ENCODE measurements at regions not wholly inside any gene's neighbourhood (a gene's known extent, or its start where the extent isn't known, plus 50 kb on each side); places are given as distances from the start of the nearest gene placed in this dataset.

DNA sequence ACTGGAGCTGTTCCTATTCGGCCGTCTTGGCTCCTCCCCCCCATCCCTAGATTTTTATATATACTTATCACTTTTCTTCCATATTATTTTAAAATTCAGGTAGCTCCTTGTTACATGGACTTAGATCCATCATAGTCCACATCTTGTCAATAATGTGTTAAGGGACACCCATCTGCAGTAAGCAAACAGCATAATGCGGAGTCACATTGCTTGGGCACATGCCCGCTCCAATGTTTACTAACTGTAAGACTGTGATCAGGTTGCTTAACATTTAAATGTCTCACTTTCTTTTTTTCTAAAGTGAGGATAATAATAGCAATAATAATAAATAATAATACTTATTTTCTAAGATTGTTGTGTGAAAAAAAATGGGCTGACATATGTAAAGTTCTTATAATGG is 303.2 kb upstream of the SOX14 start:
- no peaks in the 10 kb centered on the region for H3K9me3 ChIP-seq (ENCODE audit: low read length)
- no peaks in the 10 kb centered on the region for H3K9me2 ChIP-seq (ENCODE audit: low read depth, low read length)
- H3K4me1 ChIP-seq (ENCODE audit: insufficient read depth, low read length, severe bottlenecking), result no peaks in the 10 kb centered on the region
- no peak overlapping the region for H3K4me3 ChIP-seq (ENCODE audit: low read depth, low read length, poor library complexity, severe bottlenecking)
- TF ChIP-seq, protein P1, sequence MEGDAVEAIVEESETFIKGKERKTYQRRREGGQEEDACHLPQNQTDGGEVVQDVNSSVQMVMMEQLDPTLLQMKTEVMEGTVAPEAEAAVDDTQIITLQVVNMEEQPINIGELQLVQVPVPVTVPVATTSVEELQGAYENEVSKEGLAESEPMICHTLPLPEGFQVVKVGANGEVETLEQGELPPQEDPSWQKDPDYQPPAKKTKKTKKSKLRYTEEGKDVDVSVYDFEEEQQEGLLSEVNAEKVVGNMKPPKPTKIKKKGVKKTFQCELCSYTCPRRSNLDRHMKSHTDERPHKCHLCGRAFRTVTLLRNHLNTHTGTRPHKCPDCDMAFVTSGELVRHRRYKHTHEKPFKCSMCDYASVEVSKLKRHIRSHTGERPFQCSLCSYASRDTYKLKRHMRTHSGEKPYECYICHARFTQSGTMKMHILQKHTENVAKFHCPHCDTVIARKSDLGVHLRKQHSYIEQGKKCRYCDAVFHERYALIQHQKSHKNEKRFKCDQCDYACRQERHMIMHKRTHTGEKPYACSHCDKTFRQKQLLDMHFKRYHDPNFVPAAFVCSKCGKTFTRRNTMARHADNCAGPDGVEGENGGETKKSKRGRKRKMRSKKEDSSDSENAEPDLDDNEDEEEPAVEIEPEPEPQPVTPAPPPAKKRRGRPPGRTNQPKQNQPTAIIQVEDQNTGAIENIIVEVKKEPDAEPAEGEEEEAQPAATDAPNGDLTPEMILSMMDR (IDR thresholded peaks at IDR 0.05; ENCODE audit: low read length), result no peak
- TF ChIP-seq EZH2 (IDR thresholded peaks at IDR 0.05; ENCODE audit: borderline replicate concordance, low read length), result no peak
- H3K27ac ChIP-seq (ENCODE audit: low read depth, low read length, poor library complexity, severe bottlenecking), result no peak overlapping the region
- H3K36me3 ChIP-seq (ENCODE audit: insufficient read depth, low read length), result no peaks in the 10 kb centered on the region
- no peak overlapping the region for H2AFZ ChIP-seq (ENCODE audit: low read length)
- H3K9ac ChIP-seq (ENCODE audit: low read length), result no peak overlapping the region
- no peaks in the 10 kb centered on the region for H3K27me3 ChIP-seq (ENCODE audit: insufficient read depth, low read length)
- H3K4me2 ChIP-seq (ENCODE audit: low read length), result no peak overlapping the region
- H3K79me2 ChIP-seq (ENCODE audit: insufficient read depth, low read length), result no peaks in the 10 kb centered on the region
- H4K20me1 ChIP-seq (ENCODE audit: insufficient read depth, low read length), result no peaks in the 10 kb centered on the region
- no peaks in the 10 kb centered on the region for H3F3A ChIP-seq (ENCODE audit: insufficient read depth, low read length)

DNA sequence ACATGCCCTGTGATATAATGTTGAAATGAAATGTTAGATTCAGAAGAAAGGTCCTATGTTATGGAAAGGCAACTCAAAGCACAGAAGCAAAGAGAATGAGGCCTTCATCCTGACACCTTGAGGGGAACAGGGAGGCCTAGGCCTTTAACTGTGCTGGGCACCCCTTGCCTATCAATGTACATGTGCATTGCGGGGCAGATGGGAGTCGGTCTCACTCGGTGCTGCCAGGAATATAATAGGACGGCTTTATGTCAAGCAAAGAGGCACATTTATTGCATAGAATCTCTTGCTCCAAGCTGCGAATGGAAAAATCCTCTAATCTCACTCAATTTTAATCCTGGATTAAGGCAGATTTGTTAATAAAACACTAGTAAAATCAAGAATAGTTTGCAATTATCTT is 301.0 kb upstream of the SOX14 start:
- Histone ChIP-seq H3K9me3 (ENCODE audit: low read length) (no peaks in the 10 kb centered on the region), H3K79me2 (ENCODE audit: insufficient read depth, low read length) (no peaks in the 10 kb centered on the region), H3K9me2 (ENCODE audit: low read depth, low read length) (no peaks in the 10 kb centered on the region), H3K4me2 (ENCODE audit: low read length) (no peak overlapping the region), H3K4me3 (ENCODE audit: low read depth, low read length, poor library complexity, severe bottlenecking) (no peak overlapping the region), H4K20me1 (ENCODE audit: insufficient read depth, low read length) (no peaks in the 10 kb centered on the region), H3K36me3 (ENCODE audit: insufficient read depth, low read length) (no peaks in the 10 kb centered on the region), H3K4me1 (ENCODE audit: insufficient read depth, low read length, severe bottlenecking) (no peaks in the 10 kb centered on the region), H3F3A (ENCODE audit: insufficient read depth, low read length) (no peaks in the 10 kb centered on the region), H2AFZ (ENCODE audit: low read length) (no peak overlapping the region), H3K27ac (ENCODE audit: low read depth, low read length, poor library complexity, severe bottlenecking) (no peak overlapping the region), H3K27me3 (ENCODE audit: insufficient read depth, low read length) (no peaks in the 10 kb centered on the region), H3K9ac (ENCODE audit: low read length) (no peak overlapping the region)
- TF ChIP-seq, protein P1 (IDR thresholded peaks at IDR 0.05; ENCODE audit: low read length), result no peak
- no peak for TF ChIP-seq EZH2 (IDR thresholded peaks at IDR 0.05; ENCODE audit: borderline replicate concordance, low read length)

DNA sequence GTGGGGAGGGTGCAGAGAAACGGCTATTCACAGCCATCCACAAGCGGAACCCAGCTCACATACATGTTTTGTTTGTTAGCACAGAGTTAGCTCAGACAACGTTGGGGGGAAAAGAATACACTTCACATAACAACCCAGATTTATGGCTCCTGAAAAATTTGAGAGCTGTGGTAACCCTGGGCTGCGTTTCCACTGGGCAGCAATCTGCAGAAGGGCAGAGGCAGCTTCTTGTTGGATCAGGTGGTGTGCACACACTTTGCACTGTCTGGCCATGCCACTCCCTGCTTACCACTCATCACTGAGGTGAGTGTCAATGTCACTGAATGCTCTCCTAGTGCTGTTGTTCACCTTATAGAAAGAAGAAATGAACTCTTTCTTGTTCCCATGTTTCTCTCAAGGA is 299.8 kb upstream of the SOX14 start:
- Histone ChIP-seq H3K9ac (ENCODE audit: low read length) (no peak overlapping the region), H3K27me3 (ENCODE audit: insufficient read depth, low read length) (no peaks in the 10 kb centered on the region), H3K4me1 (ENCODE audit: insufficient read depth, low read length, severe bottlenecking) (no peaks in the 10 kb centered on the region), H3K79me2 (ENCODE audit: insufficient read depth, low read length) (no peaks in the 10 kb centered on the region), H4K20me1 (ENCODE audit: insufficient read depth, low read length) (no peaks in the 10 kb centered on the region), H3K4me3 (ENCODE audit: low read depth, low read length, poor library complexity, severe bottlenecking) (no peak overlapping the region), H3K36me3 (ENCODE audit: insufficient read depth, low read length) (no peaks in the 10 kb centered on the region), H3K9me3 (ENCODE audit: low read length) (no peaks in the 10 kb centered on the region), H3K4me2 (ENCODE audit: low read length) (no peak overlapping the region), H3K27ac (ENCODE audit: low read depth, low read length, poor library complexity, severe bottlenecking) (no peak overlapping the region), H2AFZ (ENCODE audit: low read length) (no peak overlapping the region), H3K9me2 (ENCODE audit: low read depth, low read length) (no peaks in the 10 kb centered on the region), H3F3A (ENCODE audit: insufficient read depth, low read length) (no peaks in the 10 kb centered on the region)
- no peak for TF ChIP-seq EZH2 (IDR thresholded peaks at IDR 0.05; ENCODE audit: borderline replicate concordance, low read length)
- TF ChIP-seq, protein P1 (IDR thresholded peaks at IDR 0.05; ENCODE audit: low read length), result no peak

All from OCI-LY1 (cell line).